Kidney (tissue), 13 donors: ENCODE measurements at regions not wholly inside any gene's neighbourhood (a gene's known extent, or its start where the extent isn't known, plus 50 kb on each side); places are given as distances from the start of the nearest gene placed in this dataset.

Source experiments
- DNase-seq, 5 donors: peaks; one replicate each; pipeline ENCODE4 v3.0.0-alpha.2; 2013 to 2020
- FAIRE-seq: peaks from 2 replicates; lab custom pipeline; 2012; peaks lifted over from hg19 to GRCh38; lab: Jason Lieb, UNC
- H3K27ac ChIP-seq, 2 donors: one replicate each; pipeline ENCODE4 v1.7.0; 2013; ENCODE audit warnings: low read depth in 2 of 2, low read length in 2 of 2, inconsistent platforms in 1 of 2
- H3K27me3 ChIP-seq: one replicate; pipeline ENCODE4 v1.7.1; 2013; ENCODE audit warnings: low read length, inconsistent platforms; ENCODE audit not compliant: control insufficient read depth, insufficient read depth
- H3K36me3 ChIP-seq, 3 donors: one replicate each; pipeline versions ENCODE4 v1.7.0 to v1.7.1; 2013; ENCODE audit warnings: low read length in 3 of 3, control low read depth in 1 of 3, inconsistent platforms in 1 of 3; ENCODE audit not compliant: insufficient read depth in 3 of 3, control insufficient read depth in 2 of 3
- H3K4me1 ChIP-seq, 3 donors: one replicate each; pipeline versions ENCODE4 v1.7.0 to v1.7.1; 2013; ENCODE audit warnings: low read length in 3 of 3, inconsistent platforms in 1 of 3, low read depth in 1 of 3; ENCODE audit not compliant: control insufficient read depth in 2 of 3, insufficient read depth in 2 of 3
- H3K4me3 ChIP-seq, 3 donors: one replicate each; pipeline versions ENCODE4 v1.7.0 to v1.8.1; 2013; ENCODE audit warnings: low read length in 3 of 3, control low read depth in 1 of 3, inconsistent platforms in 1 of 3
- H3K9ac ChIP-seq, 3 donors: one replicate each; pipeline versions ENCODE4 v1.7.0 to v1.7.1; 2013; ENCODE audit warnings: low read length in 3 of 3, control low read depth in 1 of 3, inconsistent platforms in 1 of 3
- H3K9me3 ChIP-seq, 3 donors: one replicate each; pipeline versions ENCODE4 v1.7.0 to v1.7.1; 2013; ENCODE audit warnings: low read length in 3 of 3, control low read depth in 1 of 3, inconsistent platforms in 1 of 3; ENCODE audit not compliant: control insufficient read depth in 2 of 3, insufficient read depth in 1 of 3
- CTCF ChIP-seq: IDR thresholded peaks from 3 replicates; pipeline ENCODE4 v1.5.1; 2012; ENCODE audit warnings: mild to moderate bottlenecking, moderate library complexity, borderline replicate concordance; ENCODE audit not compliant: insufficient read depth; ENCODE audit errors: extremely low read depth
- intact Hi-C: fragments of 100-400 bp; cut with DNase I; formaldehyde crosslinking; loops from one replicate; pipeline ENCODE4 v1.11.1; 2022
- donor health status: control.
- donor health status: control.
- donor health status: control.
- donor health status: control.
- donor health status: control.
- donor health status: DM: yes; HTN: yes; CAD: no.
- donor health status: Normal renal cell carcinoma (clear cell type).

- FAIRE-seq (no peak), DNase-seq (no peak)
- intact Hi-C loops = no loop called here
- Histone ChIP-seq H3K9me3 (no peaks in the 10 kb centered on the region), H3K4me1 (no peaks in the 10 kb centered on the region), H3K9ac (no peak overlapping the region), H3K27me3 (no peaks in the 10 kb centered on the region), H3K4me3 (no peak overlapping the region), H3K27ac (no peak overlapping the region), H3K36me3 (no peaks in the 10 kb centered on the region)
- TF ChIP-seq CTCF = no peak
Measured at GRCh38 chr4:81839347-81840042, 367.8 kb upstream of the RASGEF1B start.

- Histone ChIP-seq H3K4me1 (no peaks in the 10 kb centered on the region), H3K36me3 (no peaks in the 10 kb centered on the region), H3K27ac (no peak overlapping the region), H3K4me3 (no peak overlapping the region), H3K27me3 (no peaks in the 10 kb centered on the region), H3K9me3 (no peaks in the 10 kb centered on the region), H3K9ac (no peak overlapping the region)
- no peak for TF ChIP-seq CTCF
- DNase-seq (no peak), FAIRE-seq (no peak)
- intact Hi-C loops = no loop called here
Measured at GRCh38 chr4:81838586-81838985, 366.9 kb upstream of the RASGEF1B start.

GRCh38 chr4:81836716-81837115, 365.0 kb upstream of the RASGEF1B start:
- DNase-seq = no peak
- no peak overlapping the region for H3K27ac ChIP-seq
- no peaks in the 10 kb centered on the region for H3K36me3 ChIP-seq
- no peaks in the 10 kb centered on the region for H3K9me3 ChIP-seq
- FAIRE-seq = no peak
- no peak for TF ChIP-seq CTCF
- no peaks in the 10 kb centered on the region for H3K4me1 ChIP-seq
- intact Hi-C loops = no loop called here
- H3K27me3 ChIP-seq = no peaks in the 10 kb centered on the region
- no peak overlapping the region for H3K9ac ChIP-seq
- no peak overlapping the region for H3K4me3 ChIP-seq

- no peak overlapping the region for H3K27ac ChIP-seq
- H3K4me3 ChIP-seq = no peak overlapping the region
- H3K9ac ChIP-seq = no peak overlapping the region
- no peak for TF ChIP-seq CTCF
- H3K4me1 ChIP-seq = no peaks in the 10 kb centered on the region
- DNase-seq (no peak), FAIRE-seq (no peak)
- intact Hi-C loops = no loop called here
- H3K9me3 ChIP-seq = no peaks in the 10 kb centered on the region
- H3K27me3 ChIP-seq = no peaks in the 10 kb centered on the region
- no peaks in the 10 kb centered on the region for H3K36me3 ChIP-seq
Measured at GRCh38 chr4:81833576-81833975, 361.9 kb upstream of the RASGEF1B start.
